ENCODE measurements at regions not wholly inside any gene's neighbourhood (a gene's known extent, or its start where the extent isn't known, plus 50 kb on each side); places are given as distances from the start of the nearest gene placed in this dataset.
A peak's percentile ranks its signal among the peaks of the same experiment; 100 is the strongest.
"Not testable (repeated sequence)": the region's sequence is repeated elsewhere in the genome, so short reads cannot be mapped to it uniquely, and the experiment has no call there.

DNA sequence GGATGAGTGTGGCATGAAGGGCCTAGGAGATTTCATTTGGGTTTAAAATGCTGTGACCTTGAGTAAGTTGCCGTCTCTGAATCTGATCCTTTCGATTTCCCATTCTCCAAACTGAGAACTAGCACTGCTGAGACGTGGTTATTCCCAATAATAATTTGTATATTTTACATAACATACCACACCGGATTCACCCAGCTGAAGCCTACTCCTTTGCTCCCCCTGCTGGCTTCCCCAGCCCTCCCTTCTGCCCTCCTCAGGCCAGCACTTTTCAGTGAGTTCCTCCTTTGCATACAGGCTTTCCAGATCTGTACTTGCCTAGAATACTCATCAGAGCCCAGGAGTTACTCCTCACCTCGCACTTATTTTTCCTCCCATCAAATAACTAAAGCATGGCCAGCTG, 255.1 kb downstream of the OR4F29 start:
- not testable (repeated sequence) for H3K9ac ChIP-seq (ENCODE audit: low read length); H3K4ac ChIP-seq (ENCODE audit: low read depth, low read length); H3K18ac ChIP-seq (ENCODE audit: low read length); H3K4me2 ChIP-seq (ENCODE audit: low read length); H3K23ac ChIP-seq (ENCODE audit: low read length); H3K36me3 ChIP-seq (ENCODE audit: control insufficient read depth, insufficient read depth, low read length); H3K4me1 ChIP-seq (ENCODE audit: control insufficient read depth, low read depth, low read length); H3K79me2 ChIP-seq (ENCODE audit: control insufficient read depth, insufficient read depth, low read length); H2BK15ac ChIP-seq (replicated peaks; ENCODE audit: low read depth); H2AK5ac ChIP-seq (ENCODE audit: low read length); H3K56ac ChIP-seq (ENCODE audit: low read length); H3K27ac ChIP-seq (ENCODE audit: low read depth, low read length); DNase-seq; H4K8ac ChIP-seq (ENCODE audit: low read depth, low read length); H3K79me1 ChIP-seq (ENCODE audit: low read length); H2BK5ac ChIP-seq (ENCODE audit: low read length); H4K5ac ChIP-seq (ENCODE audit: low read length); H3K4me3 ChIP-seq (ENCODE audit: low read length); H2BK120ac ChIP-seq (ENCODE audit: low read depth, low read length); H3K27me3 ChIP-seq (ENCODE audit: insufficient read depth, low read length, poor library complexity)
- WGBS (ENCODE audit: extremely low coverage, insufficient coverage, low lambda C conversion rate): no CpG with 5 or more reads among the region's 5 CpGs

- no CpG with 5 or more reads among the region's 19 CpGs for WGBS (ENCODE audit: extremely low coverage, insufficient coverage, low lambda C conversion rate)
- H3K9ac ChIP-seq (ENCODE audit: low read length): not testable (repeated sequence)
- DNase-seq: peak; percentile 14
Observed at GRCh38 chr1:191296-192049, 260.0 kb downstream of the OR4F29 start.

DNA sequence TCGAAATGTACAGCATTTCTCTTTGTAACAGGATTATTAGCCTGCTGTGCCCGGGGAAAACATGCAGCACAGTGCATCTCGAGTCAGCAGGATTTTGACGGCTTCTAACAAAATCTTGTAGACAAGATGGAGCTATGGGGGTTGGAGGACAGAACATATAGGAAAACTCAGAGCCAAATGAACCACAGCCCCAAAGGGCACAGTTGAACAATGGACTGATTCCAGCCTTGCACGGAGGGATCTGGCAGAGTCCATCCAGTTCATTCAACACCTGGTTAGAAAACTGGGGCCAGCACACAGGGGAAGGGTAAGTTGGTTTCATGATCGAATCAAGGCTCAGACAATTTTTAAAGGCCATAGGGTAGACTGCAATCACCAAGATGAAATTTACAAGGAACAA, 260.8 kb downstream of the OR4F29 start:
- H2AK5ac ChIP-seq (ENCODE audit: low read length); H4K5ac ChIP-seq (ENCODE audit: low read length); H3K27ac ChIP-seq (ENCODE audit: low read depth, low read length); H2BK120ac ChIP-seq (ENCODE audit: low read depth, low read length); H3K23ac ChIP-seq (ENCODE audit: low read length); H3K4me1 ChIP-seq (ENCODE audit: control insufficient read depth, low read depth, low read length); H3K79me1 ChIP-seq (ENCODE audit: low read length); H4K8ac ChIP-seq (ENCODE audit: low read depth, low read length); H3K4me2 ChIP-seq (ENCODE audit: low read length); H3K4me3 ChIP-seq (ENCODE audit: low read length); H3K27me3 ChIP-seq (ENCODE audit: insufficient read depth, low read length, poor library complexity); H3K36me3 ChIP-seq (ENCODE audit: control insufficient read depth, insufficient read depth, low read length); DNase-seq; H3K79me2 ChIP-seq (ENCODE audit: control insufficient read depth, insufficient read depth, low read length); H3K18ac ChIP-seq (ENCODE audit: low read length); H2BK15ac ChIP-seq (replicated peaks; ENCODE audit: low read depth); H3K56ac ChIP-seq (ENCODE audit: low read length); H2BK5ac ChIP-seq (ENCODE audit: low read length); H3K9ac ChIP-seq (ENCODE audit: low read length); H3K4ac ChIP-seq (ENCODE audit: low read depth, low read length): not testable (repeated sequence)
- WGBS (ENCODE audit: extremely low coverage, insufficient coverage, low lambda C conversion rate): no CpG with 5 or more reads among the region's 6 CpGs

More at GRCh38 chr1:191296-192049, 260.0 kb downstream of the OR4F29 start:
- H3K36me3 ChIP-seq (ENCODE audit: control insufficient read depth, insufficient read depth, low read length); H3K27ac ChIP-seq (ENCODE audit: low read depth, low read length); H3K18ac ChIP-seq (ENCODE audit: low read length); H3K4me2 ChIP-seq (ENCODE audit: low read length); H4K5ac ChIP-seq (ENCODE audit: low read length); H3K27me3 ChIP-seq (ENCODE audit: insufficient read depth, low read length, poor library complexity); H3K79me1 ChIP-seq (ENCODE audit: low read length); H2BK5ac ChIP-seq (ENCODE audit: low read length); H3K4me3 ChIP-seq (ENCODE audit: low read length); H2AK5ac ChIP-seq (ENCODE audit: low read length); H2BK120ac ChIP-seq (ENCODE audit: low read depth, low read length); H2BK15ac ChIP-seq (replicated peaks; ENCODE audit: low read depth); H3K23ac ChIP-seq (ENCODE audit: low read length); H3K79me2 ChIP-seq (ENCODE audit: control insufficient read depth, insufficient read depth, low read length); H3K4me1 ChIP-seq (ENCODE audit: control insufficient read depth, low read depth, low read length); H4K8ac ChIP-seq (ENCODE audit: low read depth, low read length); H3K4ac ChIP-seq (ENCODE audit: low read depth, low read length): not testable (repeated sequence)
- peak overlapping the region; percentile 64 for H3K56ac ChIP-seq (ENCODE audit: low read length)

GRCh38 chr1:189915-190314, 261.6 kb downstream of the OR4F29 start:
- no CpG with 5 or more reads among the region's 8 CpGs for WGBS (ENCODE audit: extremely low coverage, insufficient coverage, low lambda C conversion rate)
- not testable (repeated sequence) for H2BK120ac ChIP-seq (ENCODE audit: low read depth, low read length); DNase-seq

GRCh38 chr1:189270-189669, 262.2 kb downstream of the OR4F29 start:
- not testable (repeated sequence) for H3K4me3 ChIP-seq (ENCODE audit: low read length); H4K5ac ChIP-seq (ENCODE audit: low read length); H4K8ac ChIP-seq (ENCODE audit: low read depth, low read length); H3K23ac ChIP-seq (ENCODE audit: low read length); H3K79me1 ChIP-seq (ENCODE audit: low read length); H3K27ac ChIP-seq (ENCODE audit: low read depth, low read length); DNase-seq; H3K36me3 ChIP-seq (ENCODE audit: control insufficient read depth, insufficient read depth, low read length); H2AK5ac ChIP-seq (ENCODE audit: low read length); H3K27me3 ChIP-seq (ENCODE audit: insufficient read depth, low read length, poor library complexity); H2BK15ac ChIP-seq (replicated peaks; ENCODE audit: low read depth); H3K18ac ChIP-seq (ENCODE audit: low read length); H3K79me2 ChIP-seq (ENCODE audit: control insufficient read depth, insufficient read depth, low read length); H3K4me2 ChIP-seq (ENCODE audit: low read length); H2BK120ac ChIP-seq (ENCODE audit: low read depth, low read length); H3K4ac ChIP-seq (ENCODE audit: low read depth, low read length); H3K56ac ChIP-seq (ENCODE audit: low read length); H3K4me1 ChIP-seq (ENCODE audit: control insufficient read depth, low read depth, low read length); H2BK5ac ChIP-seq (ENCODE audit: low read length); H3K9ac ChIP-seq (ENCODE audit: low read length)
- WGBS (ENCODE audit: extremely low coverage, insufficient coverage, low lambda C conversion rate): no CpG with 5 or more reads among the region's 13 CpGs

More at GRCh38 chr1:189915-190314, 261.6 kb downstream of the OR4F29 start:
- not testable (repeated sequence) for H3K18ac ChIP-seq (ENCODE audit: low read length); H3K4me3 ChIP-seq (ENCODE audit: low read length); H3K9ac ChIP-seq (ENCODE audit: low read length); H3K23ac ChIP-seq (ENCODE audit: low read length); H2AK5ac ChIP-seq (ENCODE audit: low read length); H3K27ac ChIP-seq (ENCODE audit: low read depth, low read length); H3K4me2 ChIP-seq (ENCODE audit: low read length); H3K79me1 ChIP-seq (ENCODE audit: low read length); H3K36me3 ChIP-seq (ENCODE audit: control insufficient read depth, insufficient read depth, low read length); H3K56ac ChIP-seq (ENCODE audit: low read length); H3K4me1 ChIP-seq (ENCODE audit: control insufficient read depth, low read depth, low read length); H4K5ac ChIP-seq (ENCODE audit: low read length); H2BK5ac ChIP-seq (ENCODE audit: low read length); H3K79me2 ChIP-seq (ENCODE audit: control insufficient read depth, insufficient read depth, low read length); H3K4ac ChIP-seq (ENCODE audit: low read depth, low read length); H2BK15ac ChIP-seq (replicated peaks; ENCODE audit: low read depth); H4K8ac ChIP-seq (ENCODE audit: low read depth, low read length); H3K27me3 ChIP-seq (ENCODE audit: insufficient read depth, low read length, poor library complexity)

DNA sequence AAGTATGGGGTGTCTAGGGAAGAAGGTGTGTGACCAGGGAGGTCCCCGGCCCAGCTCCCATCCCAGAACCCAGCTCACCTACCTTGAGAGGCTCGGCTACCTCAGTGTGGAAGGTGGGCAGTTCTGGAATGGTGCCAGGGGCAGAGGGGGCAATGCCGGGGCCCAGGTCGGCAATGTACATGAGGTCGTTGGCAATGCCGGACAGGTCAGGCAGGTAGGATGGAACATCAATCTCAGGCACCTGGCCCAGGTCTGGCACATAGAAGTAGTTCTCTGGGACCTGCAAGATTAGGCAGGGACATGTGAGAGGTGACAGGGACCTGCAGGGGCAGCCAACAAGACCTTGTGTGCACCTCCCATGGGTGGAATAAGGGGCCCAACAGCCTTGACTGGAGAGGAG, 264.2 kb downstream of the OR4F29 start:
- no CpG with 5 or more reads among the region's 6 CpGs for WGBS (ENCODE audit: extremely low coverage, insufficient coverage, low lambda C conversion rate)
- H2BK120ac ChIP-seq (ENCODE audit: low read depth, low read length): not testable (repeated sequence)

More for the DNA sequence above, 264.2 kb downstream of the OR4F29 start:
- not testable (repeated sequence) for H3K56ac ChIP-seq (ENCODE audit: low read length); H3K79me1 ChIP-seq (ENCODE audit: low read length); H3K23ac ChIP-seq (ENCODE audit: low read length); H3K27me3 ChIP-seq (ENCODE audit: insufficient read depth, low read length, poor library complexity); H2BK15ac ChIP-seq (replicated peaks; ENCODE audit: low read depth); H3K79me2 ChIP-seq (ENCODE audit: control insufficient read depth, insufficient read depth, low read length); H3K4me1 ChIP-seq (ENCODE audit: control insufficient read depth, low read depth, low read length); H4K5ac ChIP-seq (ENCODE audit: low read length); H3K4ac ChIP-seq (ENCODE audit: low read depth, low read length); H3K36me3 ChIP-seq (ENCODE audit: control insufficient read depth, insufficient read depth, low read length); H2BK5ac ChIP-seq (ENCODE audit: low read length); H3K4me2 ChIP-seq (ENCODE audit: low read length); H3K18ac ChIP-seq (ENCODE audit: low read length); H3K9ac ChIP-seq (ENCODE audit: low read length); H4K8ac ChIP-seq (ENCODE audit: low read depth, low read length); DNase-seq; H3K27ac ChIP-seq (ENCODE audit: low read depth, low read length); H3K4me3 ChIP-seq (ENCODE audit: low read length); H2AK5ac ChIP-seq (ENCODE audit: low read length)

Measured in mesendoderm (in vitro differentiated cells).